ENCODE measurements at regions not wholly inside any gene's neighbourhood (a gene's known extent, or its start where the extent isn't known, plus 50 kb on each side); places are given as distances from the start of the nearest gene placed in this dataset.

- TF ChIP-seq ZNF785 (tag by site-specific recombination; IDR thresholded peaks at IDR 0.05) (no peak), CTCF (tag by site-specific recombination; IDR thresholded peaks at IDR 0.05) (no peak), RBAK (tag by site-specific recombination; IDR thresholded peaks at IDR 0.05) (no peak), ZNF623 (tag by site-specific recombination; IDR thresholded peaks at IDR 0.05) (no peak), KLF16 (tag by site-specific recombination; IDR thresholded peaks at IDR 0.05) (no peak), ZNF146 (tag by site-specific recombination; IDR thresholded peaks at IDR 0.05) (no peak)
Observed at GRCh38 chr7:57305192-57305748, 144.7 kb upstream of the ZNF716 start.

Measured in HEK293 (cell line).